ENCODE measurements at regions not wholly inside any gene's neighbourhood (a gene's known extent, or its start where the extent isn't known, plus 50 kb on each side); places are given as distances from the start of the nearest gene placed in this dataset.

DNA sequence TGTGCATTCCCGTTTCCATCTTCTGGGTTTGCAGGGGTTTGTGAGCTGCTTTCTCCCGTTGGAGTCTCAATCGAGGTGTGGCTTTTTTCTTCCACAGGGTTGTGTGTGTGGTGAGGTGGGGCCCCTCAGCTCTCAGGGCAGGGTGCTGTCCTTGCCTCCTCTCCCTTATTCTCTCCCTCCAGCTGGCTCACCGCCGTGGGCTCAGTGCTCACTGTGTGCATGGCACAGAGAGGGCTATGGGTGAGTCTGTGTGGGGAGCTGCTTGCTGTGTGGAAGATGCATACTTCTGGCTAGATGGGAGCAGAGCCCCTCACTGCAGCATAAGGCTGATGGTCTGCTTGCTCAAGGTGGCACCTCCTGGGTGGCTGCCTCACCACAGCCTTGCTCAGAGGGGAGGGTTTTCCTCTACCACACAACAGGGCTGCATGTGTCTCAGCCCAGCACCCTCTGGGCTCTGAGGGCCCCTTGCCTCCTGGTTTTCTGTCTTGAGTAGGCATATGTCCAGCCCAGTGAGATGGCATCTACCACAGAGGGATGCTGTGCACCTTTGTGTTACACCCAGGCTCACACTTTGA lies 203.1 kb upstream of the B3GAT1 start:
- DNase-seq (ENCODE audit: extremely low read depth, low read depth) = no peak
- TF ChIP-seq, protein P1, sequence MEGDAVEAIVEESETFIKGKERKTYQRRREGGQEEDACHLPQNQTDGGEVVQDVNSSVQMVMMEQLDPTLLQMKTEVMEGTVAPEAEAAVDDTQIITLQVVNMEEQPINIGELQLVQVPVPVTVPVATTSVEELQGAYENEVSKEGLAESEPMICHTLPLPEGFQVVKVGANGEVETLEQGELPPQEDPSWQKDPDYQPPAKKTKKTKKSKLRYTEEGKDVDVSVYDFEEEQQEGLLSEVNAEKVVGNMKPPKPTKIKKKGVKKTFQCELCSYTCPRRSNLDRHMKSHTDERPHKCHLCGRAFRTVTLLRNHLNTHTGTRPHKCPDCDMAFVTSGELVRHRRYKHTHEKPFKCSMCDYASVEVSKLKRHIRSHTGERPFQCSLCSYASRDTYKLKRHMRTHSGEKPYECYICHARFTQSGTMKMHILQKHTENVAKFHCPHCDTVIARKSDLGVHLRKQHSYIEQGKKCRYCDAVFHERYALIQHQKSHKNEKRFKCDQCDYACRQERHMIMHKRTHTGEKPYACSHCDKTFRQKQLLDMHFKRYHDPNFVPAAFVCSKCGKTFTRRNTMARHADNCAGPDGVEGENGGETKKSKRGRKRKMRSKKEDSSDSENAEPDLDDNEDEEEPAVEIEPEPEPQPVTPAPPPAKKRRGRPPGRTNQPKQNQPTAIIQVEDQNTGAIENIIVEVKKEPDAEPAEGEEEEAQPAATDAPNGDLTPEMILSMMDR (IDR thresholded peaks at IDR 0.05; ENCODE audit: low read depth, low read length) = no peak

DNA sequence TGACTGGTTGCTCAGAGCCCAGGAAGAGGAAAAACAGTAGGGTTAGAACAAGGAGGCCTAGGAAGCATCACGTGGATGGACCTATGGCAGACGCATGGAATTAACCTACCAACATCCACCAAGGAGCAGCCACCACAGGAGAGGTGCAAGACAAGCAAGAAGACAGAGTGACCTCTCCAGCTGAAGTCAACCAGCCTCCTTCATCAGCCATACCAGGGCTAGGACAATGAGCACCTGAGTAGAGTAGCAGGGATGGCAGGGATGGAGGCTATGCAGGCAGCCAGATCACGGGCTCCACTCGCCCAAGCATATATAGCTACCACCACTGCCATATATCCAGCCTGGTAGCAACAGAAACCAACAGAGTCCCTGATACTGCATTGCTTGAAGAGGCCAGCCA lies 202.1 kb upstream of the B3GAT1 start:
- TF ChIP-seq, protein P1 (IDR thresholded peaks at IDR 0.05; ENCODE audit: low read depth, low read length) = no peak
- DNase-seq (ENCODE audit: extremely low read depth, low read depth) = no peak

DNA sequence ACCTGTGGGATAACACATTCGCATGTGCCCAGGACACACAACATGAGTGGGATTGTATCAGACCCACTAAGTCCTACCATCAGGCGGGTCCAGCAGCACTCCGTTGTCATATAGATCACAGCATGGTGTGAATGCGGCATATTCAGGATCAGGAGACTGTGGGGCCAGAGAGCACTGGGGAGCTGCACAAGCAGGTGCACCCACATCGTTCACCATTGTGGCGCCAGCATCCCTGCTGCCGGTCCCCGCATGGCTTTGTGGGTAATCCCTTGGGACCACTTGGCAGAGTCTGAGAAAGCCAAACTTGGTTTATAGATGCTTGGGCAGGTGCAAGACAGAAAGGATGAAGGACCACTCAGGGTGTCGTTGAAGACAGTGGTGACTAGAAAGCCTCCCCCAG lies 201.6 kb upstream of the B3GAT1 start:
- TF ChIP-seq, protein P1 (IDR thresholded peaks at IDR 0.05; ENCODE audit: low read depth, low read length) = no peak
- DNase-seq (ENCODE audit: extremely low read depth, low read depth) = no peak

DNA sequence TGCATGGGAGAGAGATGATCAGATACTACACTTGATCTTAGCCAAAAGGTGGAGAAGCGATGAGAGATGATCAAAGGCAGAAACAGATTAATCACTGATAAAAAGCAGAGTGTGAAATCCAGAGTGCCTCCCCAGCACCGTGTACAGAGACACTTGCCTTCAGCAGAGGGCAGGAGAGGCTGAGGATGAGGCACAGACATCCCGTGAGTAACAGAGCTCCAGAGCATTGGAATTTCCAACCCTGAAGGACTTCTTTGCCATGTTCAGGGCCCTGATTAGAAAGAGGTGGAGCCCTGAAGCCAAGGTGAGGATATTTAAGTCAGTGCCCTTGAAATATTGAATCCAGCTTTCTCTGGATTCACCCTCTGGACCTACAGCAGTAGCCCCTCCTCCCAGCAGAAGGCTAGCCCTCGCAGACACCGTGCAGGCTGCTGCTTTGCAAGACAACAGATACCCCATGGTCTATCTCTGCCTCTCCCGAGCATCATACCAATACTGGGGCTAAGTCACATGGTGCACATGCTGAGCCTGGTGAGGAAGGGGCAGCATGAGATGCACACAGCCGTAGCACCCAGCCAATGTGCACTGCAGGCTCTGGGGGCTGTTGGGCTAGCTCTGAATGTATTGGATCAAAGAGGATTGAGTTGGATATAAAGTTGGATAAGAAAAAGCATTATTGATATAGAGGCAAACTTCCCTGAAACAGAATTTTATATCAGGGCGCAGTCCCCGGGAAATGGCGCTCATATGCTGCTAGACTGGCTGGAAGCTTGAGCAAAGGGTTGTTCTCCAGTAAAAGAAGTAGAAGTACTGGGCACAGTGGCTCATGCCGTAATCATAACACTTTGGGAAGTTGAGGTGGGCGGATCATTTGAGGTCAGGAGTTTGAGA lies 200.3 kb upstream of the B3GAT1 start:
- DNase-seq (ENCODE audit: extremely low read depth, low read depth) = no peak

DNA sequence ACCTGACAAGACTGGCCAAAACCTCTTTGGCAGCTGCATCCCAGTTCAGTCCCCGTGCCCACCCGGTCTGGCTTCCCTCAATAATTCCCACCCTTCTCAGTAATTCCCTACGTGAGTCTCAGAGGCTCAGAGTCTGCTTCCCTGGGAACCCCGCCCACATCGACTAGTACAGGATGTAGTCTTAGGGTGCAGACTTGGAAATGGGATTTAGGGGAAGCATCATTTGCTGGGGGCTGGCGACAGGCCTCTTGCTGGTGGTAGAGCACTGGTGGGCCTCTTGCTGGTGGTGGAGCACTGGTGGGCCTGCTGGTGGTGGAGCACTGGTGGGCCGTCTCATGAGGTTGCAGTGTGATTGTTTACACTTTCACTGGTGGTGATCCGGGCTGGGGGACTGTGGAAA lies 199.5 kb upstream of the B3GAT1 start:
- DNase-seq (ENCODE audit: extremely low read depth, low read depth) = no peak
- TF ChIP-seq, protein P1 (IDR thresholded peaks at IDR 0.05; ENCODE audit: low read depth, low read length) = no peak

More for the DNA sequence above, 200.3 kb upstream of the B3GAT1 start:
- TF ChIP-seq, protein P1 (IDR thresholded peaks at IDR 0.05; ENCODE audit: low read depth, low read length) = no peak

DNA sequence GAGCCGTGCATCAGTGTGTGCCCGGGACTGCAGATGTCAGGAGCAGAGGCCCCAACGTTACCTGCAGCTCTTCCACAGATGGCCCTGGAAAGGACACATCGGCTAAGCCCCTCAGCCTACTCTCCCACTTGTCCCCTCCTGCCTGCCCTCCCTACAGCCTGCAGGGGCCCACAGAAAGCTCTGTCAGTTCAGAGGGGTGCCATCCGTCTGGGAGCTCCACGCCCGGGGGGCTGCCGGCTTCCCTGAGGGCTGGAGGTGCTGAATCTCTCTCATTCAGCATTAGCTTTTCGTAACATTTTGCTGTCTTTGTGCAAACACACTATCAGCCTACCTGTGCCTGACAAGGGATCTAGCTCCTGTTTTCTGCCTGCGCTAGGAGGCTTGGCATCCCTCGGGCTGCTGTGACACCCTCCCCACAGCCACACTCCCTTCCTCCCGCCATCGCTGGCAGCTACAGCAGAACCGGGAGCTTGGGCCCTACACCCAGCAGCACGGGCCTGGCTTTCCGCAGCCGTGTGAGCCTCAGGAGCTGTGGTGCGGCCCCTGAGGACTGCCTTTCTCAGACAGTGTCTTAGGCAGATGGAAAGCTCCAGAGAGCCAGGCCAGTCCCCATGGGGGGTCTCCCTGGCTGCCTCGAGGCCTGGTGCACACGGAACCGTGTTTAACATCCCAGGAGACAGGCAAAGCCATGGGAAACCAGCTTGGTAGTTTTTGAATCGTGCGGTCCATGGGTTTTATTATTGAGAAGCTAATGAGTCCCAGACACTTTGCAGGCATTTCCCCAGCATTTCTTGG lies 198.3 kb upstream of the B3GAT1 start:
- TF ChIP-seq, protein P1 (IDR thresholded peaks at IDR 0.05; ENCODE audit: low read depth, low read length) = no peak
- no peak for DNase-seq (ENCODE audit: extremely low read depth, low read depth)
